ENCODE measurements at regions not wholly inside any gene's neighbourhood (a gene's known extent, or its start where the extent isn't known, plus 50 kb on each side); places are given as distances from the start of the nearest gene placed in this dataset.
"Not testable (repeated sequence)": the region's sequence is repeated elsewhere in the genome, so short reads cannot be mapped to it uniquely, and the experiment has no call there.

GRCh38 chr5:34455098-34455497, 201.0 kb upstream of the RAI14 start:
- TF ChIP-seq ZNF274 (IDR thresholded peaks at IDR 0.05; ENCODE audit: low read depth, low read length), result no peak
- TF ChIP-seq YY1 (IDR thresholded peaks at IDR 0.05; ENCODE audit: insufficient read depth, insufficient read length), result no peak
- no peak for TF ChIP-seq SUZ12 (IDR thresholded peaks at IDR 0.05; ENCODE audit: extremely low read depth, insufficient read depth, insufficient read length)
- no peak for DNase-seq (ENCODE audit: low read depth, low spot score)
- Histone ChIP-seq H3K36me3 (ENCODE audit: insufficient read depth, insufficient read length, low read length) (no peaks in the 10 kb centered on the region), H3K4me3 (ENCODE audit: insufficient read length, low read depth) (no peak overlapping the region), H3K4me1 (ENCODE audit: insufficient read depth, insufficient read length) (no peaks in the 10 kb centered on the region), H3K9ac (ENCODE audit: insufficient read length, low read depth) (no peak overlapping the region), H3K9me3 (ENCODE audit: insufficient read depth, low read length) (peaks cover 9% of the 10 kb centered on the region), H3K27me3 (ENCODE audit: insufficient read depth, insufficient read length) (no peaks in the 10 kb centered on the region)

GRCh38 chr5:34459908-34460307, 196.2 kb upstream of the RAI14 start:
- no peak for DNase-seq (ENCODE audit: low read depth, low spot score)
- TF ChIP-seq YY1 (IDR thresholded peaks at IDR 0.05; ENCODE audit: insufficient read depth, insufficient read length), result no peak
- Histone ChIP-seq H3K4me1 (ENCODE audit: insufficient read depth, insufficient read length) (no peaks in the 10 kb centered on the region), H3K9me3 (ENCODE audit: insufficient read depth, low read length) (peaks cover 14% of the 10 kb centered on the region), H3K27me3 (ENCODE audit: insufficient read depth, insufficient read length) (no peaks in the 10 kb centered on the region), H3K4me3 (ENCODE audit: insufficient read length, low read depth) (no peak overlapping the region), H3K9ac (ENCODE audit: insufficient read length, low read depth) (no peak overlapping the region), H3K36me3 (ENCODE audit: insufficient read depth, insufficient read length, low read length) (no peaks in the 10 kb centered on the region)

- TF ChIP-seq ZNF274 (IDR thresholded peaks at IDR 0.05; ENCODE audit: low read depth, low read length) (no peak), SUZ12 (IDR thresholded peaks at IDR 0.05; ENCODE audit: extremely low read depth, insufficient read depth, insufficient read length) (no peak), YY1 (IDR thresholded peaks at IDR 0.05; ENCODE audit: insufficient read depth, insufficient read length) (no peak)
- Histone ChIP-seq H3K4me3 (ENCODE audit: insufficient read length, low read depth) (no peak overlapping the region), H3K27me3 (ENCODE audit: insufficient read depth, insufficient read length) (no peaks in the 10 kb centered on the region), H3K9me3 (ENCODE audit: insufficient read depth, low read length) (peaks cover 14% of the 10 kb centered on the region), H3K4me1 (ENCODE audit: insufficient read depth, insufficient read length) (no peaks in the 10 kb centered on the region), H3K9ac (ENCODE audit: insufficient read length, low read depth) (no peak overlapping the region), H3K36me3 (ENCODE audit: insufficient read depth, insufficient read length, low read length) (no peaks in the 10 kb centered on the region)
- DNase-seq (ENCODE audit: low read depth, low spot score), result no peak
Observed at GRCh38 chr5:34460496-34460895, 195.6 kb upstream of the RAI14 start.

GRCh38 chr5:34464829-34465228, 191.3 kb upstream of the RAI14 start:
- TF ChIP-seq SUZ12 (IDR thresholded peaks at IDR 0.05; ENCODE audit: extremely low read depth, insufficient read depth, insufficient read length) (no peak), YY1 (IDR thresholded peaks at IDR 0.05; ENCODE audit: insufficient read depth, insufficient read length) (no peak), ZNF274 (IDR thresholded peaks at IDR 0.05; ENCODE audit: low read depth, low read length) (no peak)
- Histone ChIP-seq H3K4me1 (ENCODE audit: insufficient read depth, insufficient read length) (no peaks in the 10 kb centered on the region), H3K9ac (ENCODE audit: insufficient read length, low read depth) (no peak overlapping the region), H3K27me3 (ENCODE audit: insufficient read depth, insufficient read length) (no peaks in the 10 kb centered on the region), H3K9me3 (ENCODE audit: insufficient read depth, low read length) (peaks cover 4% of the 10 kb centered on the region; the same call in 1 of the 2 replicates), H3K4me3 (ENCODE audit: insufficient read length, low read depth) (no peak overlapping the region), H3K36me3 (ENCODE audit: insufficient read depth, insufficient read length, low read length) (no peaks in the 10 kb centered on the region)
- no peak for DNase-seq (ENCODE audit: low read depth, low spot score)

- H3K4me3 ChIP-seq (ENCODE audit: insufficient read length, low read depth); H3K36me3 ChIP-seq (ENCODE audit: insufficient read depth, insufficient read length, low read length); H3K4me1 ChIP-seq (ENCODE audit: insufficient read depth, insufficient read length); H3K9me3 ChIP-seq (ENCODE audit: insufficient read depth, low read length); DNase-seq (ENCODE audit: low read depth, low spot score); H3K27me3 ChIP-seq (ENCODE audit: insufficient read depth, insufficient read length); H3K9ac ChIP-seq (ENCODE audit: insufficient read length, low read depth): not testable (repeated sequence)
Observed at GRCh38 chr5:34465301-34465700, 190.8 kb upstream of the RAI14 start.

GRCh38 chr5:34466519-34467388, 189.4 kb upstream of the RAI14 start:
- DNase-seq (ENCODE audit: low read depth, low spot score); H3K9me3 ChIP-seq (ENCODE audit: insufficient read depth, low read length); H3K36me3 ChIP-seq (ENCODE audit: insufficient read depth, insufficient read length, low read length); H3K9ac ChIP-seq (ENCODE audit: insufficient read length, low read depth); H3K4me1 ChIP-seq (ENCODE audit: insufficient read depth, insufficient read length); H3K4me3 ChIP-seq (ENCODE audit: insufficient read length, low read depth); H3K27me3 ChIP-seq (ENCODE audit: insufficient read depth, insufficient read length): not testable (repeated sequence)

- no peaks in the 10 kb centered on the region for H3K36me3 ChIP-seq (ENCODE audit: insufficient read depth, insufficient read length, low read length)
- no peaks in the 10 kb centered on the region for H3K27me3 ChIP-seq (ENCODE audit: insufficient read depth, insufficient read length)
- no peak overlapping the region for H3K4me3 ChIP-seq (ENCODE audit: insufficient read length, low read depth)
- no peaks in the 10 kb centered on the region for H3K4me1 ChIP-seq (ENCODE audit: insufficient read depth, insufficient read length)
- DNase-seq (ENCODE audit: low read depth, low spot score), result no peak
- TF ChIP-seq SUZ12 (IDR thresholded peaks at IDR 0.05; ENCODE audit: extremely low read depth, insufficient read depth, insufficient read length) (no peak), YY1 (IDR thresholded peaks at IDR 0.05; ENCODE audit: insufficient read depth, insufficient read length) (no peak), ZNF274 (IDR thresholded peaks at IDR 0.05; ENCODE audit: low read depth, low read length) (no peak)
- H3K9me3 ChIP-seq (ENCODE audit: insufficient read depth, low read length), result no peaks in the 10 kb centered on the region; the same call in 1 of the 2 replicates
- H3K9ac ChIP-seq (ENCODE audit: insufficient read length, low read depth), result no peak overlapping the region
Observed at GRCh38 chr5:34467436-34467835, 188.7 kb upstream of the RAI14 start.

- H3K4me1 ChIP-seq (ENCODE audit: insufficient read depth, insufficient read length); H3K4me3 ChIP-seq (ENCODE audit: insufficient read length, low read depth); DNase-seq (ENCODE audit: low read depth, low spot score); H3K27me3 ChIP-seq (ENCODE audit: insufficient read depth, insufficient read length); H3K9ac ChIP-seq (ENCODE audit: insufficient read length, low read depth); H3K9me3 ChIP-seq (ENCODE audit: insufficient read depth, low read length); H3K36me3 ChIP-seq (ENCODE audit: insufficient read depth, insufficient read length, low read length): not testable (repeated sequence)
Observed at GRCh38 chr5:34467984-34468383, 188.1 kb upstream of the RAI14 start.

Data from NT2/D1 (cell line).